H1 (cell line): ENCODE measurements at regions not wholly inside any gene's neighbourhood (a gene's known extent, or its start where the extent isn't known, plus 50 kb on each side); places are given as distances from the start of the nearest gene placed in this dataset.

Source experiments
- CTCF ChIA-PET: fragments of 300-600 bp; sonication (Branson Sonifier 250); formaldehyde crosslinking; loops from one replicate; lab custom pipeline; 2021; ENCODE audit not compliant: partially characterized antibody; lab: Charles Lee
- POLR2A ChIA-PET: fragments of 300-600 bp; sonication (Branson Sonifier 250); formaldehyde crosslinking; loops from one replicate; lab custom pipeline; 2021; ENCODE audit warnings: inconsistent platforms; ENCODE audit not compliant: partially characterized antibody; lab: Charles Lee
- DNase-seq, 2 experiments: peaks; one replicate each; pipeline versions ENCODE4 v3.0.0 to v3.0.0-alpha.2; 2010 to 2022; ENCODE audit warnings: low spot score in 2 of 2, low read depth in 1 of 2, mixed read lengths in 1 of 2
- FAIRE-seq: peaks from 2 replicates; lab custom pipeline; 2011; peaks lifted over from hg19 to GRCh38; lab: Jason Lieb, UNC
- H2AFZ ChIP-seq: 2 replicates; pipeline ENCODE4 v1.8.1; 2012; ENCODE audit warnings: low read length, inconsistent platforms
- H2AK5ac ChIP-seq: 2 replicates; pipeline ENCODE4 v1.6.1; 2013; ENCODE audit warnings: low read depth, low read length
- H2BK120ac ChIP-seq: replicated peaks from 2 replicates; pipeline ENCODE3; 2013; ENCODE audit warnings: low read depth, low read length, inconsistent platforms
- H2BK12ac ChIP-seq: 2 replicates; pipeline ENCODE4 v1.6.1; 2013; ENCODE audit warnings: low read depth, low read length
- H2BK15ac ChIP-seq: 2 replicates; pipeline ENCODE4 v1.6.1; 2013; ENCODE audit warnings: low read length
- H2BK20ac ChIP-seq: 2 replicates; pipeline ENCODE4 v1.6.1; 2013; ENCODE audit warnings: low read length
- H2BK5ac ChIP-seq: 2 replicates; pipeline ENCODE4 v1.6.1; 2013; ENCODE audit warnings: low read depth, low read length
- H3K14ac ChIP-seq: 2 replicates; pipeline ENCODE4 v1.6.1; 2013; ENCODE audit warnings: inconsistent platforms; ENCODE audit not compliant: insufficient read length
- H3K18ac ChIP-seq: 2 replicates; pipeline ENCODE4 v1.6.1; 2013; ENCODE audit warnings: low read length; ENCODE audit errors: extremely low read depth
- H3K23ac ChIP-seq: 2 replicates; pipeline ENCODE4 v1.6.1; 2013; ENCODE audit warnings: inconsistent platforms; ENCODE audit not compliant: insufficient read length
- H3K23me2 ChIP-seq: 2 replicates; pipeline ENCODE4 v1.6.1; 2013; ENCODE audit warnings: low read depth, low read length
- H3K27ac ChIP-seq: 2 replicates; pipeline ENCODE4 v1.6.1; 2011; ENCODE audit warnings: low read depth, low read length, inconsistent platforms
- H3K27me3 ChIP-seq, 4 experiments: replicated peaks in 1 of 4; 1 replicate in 1 of 4; 2 replicates in 3 of 4; pipeline versions ENCODE4 v1.6.1 to v1.8.1; 2011 to 2013; ENCODE audit warnings: low read length in 3 of 4, mild to moderate bottlenecking in 3 of 4, inconsistent platforms in 2 of 4, mixed read lengths in 2 of 4, moderate library complexity in 1 of 4; ENCODE audit not compliant: control insufficient read depth in 3 of 4, insufficient read depth in 3 of 4; ENCODE audit errors: extremely low read depth in 1 of 4
- H3K36me3 ChIP-seq, 4 experiments: 2 replicates each; pipeline versions ENCODE4 v1.6.1 to v1.8.1; 2011 to 2013; ENCODE audit warnings: mild to moderate bottlenecking in 4 of 4, low read length in 3 of 4, moderate library complexity in 2 of 4, control low read depth in 1 of 4, inconsistent platforms in 1 of 4; ENCODE audit not compliant: insufficient read depth in 4 of 4, control insufficient read depth in 2 of 4
- H3K4ac ChIP-seq: replicated peaks from 2 replicates; pipeline ENCODE3; 2013; ENCODE audit warnings: low read length, low read depth, mixed read lengths, inconsistent platforms; ENCODE audit not compliant: insufficient read length
- H3K4me1 ChIP-seq, 4 experiments: replicated peaks in 1 of 4; 1 replicate in 1 of 4; 2 replicates in 3 of 4; pipeline versions ENCODE4 v1.6.1 to v1.8.1; 2011 to 2013; ENCODE audit warnings: low read length in 3 of 4, inconsistent platforms in 2 of 4, mixed read lengths in 1 of 4; ENCODE audit not compliant: insufficient read depth in 4 of 4, control insufficient read depth in 3 of 4
- H3K4me2 ChIP-seq, 2 experiments: 2 replicates each; pipeline versions ENCODE4 v1.6.1 to v1.8.1; 2011 to 2013; ENCODE audit warnings: low read depth in 2 of 2, low read length in 2 of 2, control low read depth in 1 of 2, inconsistent platforms in 1 of 2, mild to moderate bottlenecking in 1 of 2; ENCODE audit not compliant: insufficient read depth in 1 of 2
- H3K4me3 ChIP-seq, 4 experiments: fragments of 200-600, 300-600 bp in 1 of 4; sonication (generic), shearing (Covaris generic), sonication (Bioruptor Twin) in 1 of 4; 2 replicates each; pipeline versions ENCODE4 v1.5.1 to v1.8.1; 2011 to 2016; ENCODE audit warnings: low read length in 4 of 4, low read depth in 3 of 4, control low read depth in 2 of 4, inconsistent platforms in 2 of 4, mild to moderate bottlenecking in 2 of 4, mixed read lengths in 1 of 4, moderate library complexity in 1 of 4; ENCODE audit not compliant: insufficient read depth in 2 of 4; ENCODE audit errors: extremely low read depth in 1 of 4
- H3K56ac ChIP-seq: replicated peaks from 2 replicates; pipeline ENCODE3; 2013; ENCODE audit warnings: low read depth, mild to moderate bottlenecking, mixed read lengths, low read length, inconsistent platforms; ENCODE audit not compliant: insufficient read length
- H3K79me1 ChIP-seq: 2 replicates; pipeline ENCODE4 v1.6.1; 2013; ENCODE audit warnings: low read depth, low read length, control low read depth
- H3K79me2 ChIP-seq, 2 experiments: 2 replicates each; pipeline versions ENCODE4 v1.6.1 to v1.8.1; 2012 to 2013; ENCODE audit warnings: low read length in 2 of 2, mild to moderate bottlenecking in 2 of 2, inconsistent platforms in 1 of 2; ENCODE audit not compliant: insufficient read depth in 2 of 2, control insufficient read depth in 1 of 2
- H3K9ac ChIP-seq, 4 experiments: replicated peaks in 1 of 4; 1 replicate in 1 of 4; 2 replicates in 3 of 4; pipeline versions ENCODE4 v1.6.1 to v1.8.1; 2011 to 2013; ENCODE audit warnings: low read depth in 3 of 4, low read length in 3 of 4, control low read depth in 2 of 4, mild to moderate bottlenecking in 2 of 4, moderate library complexity in 2 of 4, inconsistent platforms in 1 of 4; ENCODE audit errors: extremely low read depth in 1 of 4
- H3K9me3 ChIP-seq, 2 experiments: 2 replicates each; pipeline versions ENCODE4 v1.6.1 to v1.8.1; 2012 to 2013; ENCODE audit warnings: mild to moderate bottlenecking in 2 of 2, moderate library complexity in 2 of 2, control low read depth in 1 of 2, inconsistent platforms in 1 of 2, low read depth in 1 of 2, low read length in 1 of 2, mixed read lengths in 1 of 2; ENCODE audit not compliant: insufficient read depth in 2 of 2
- H4K20me1 ChIP-seq, 2 experiments: replicated peaks in 1 of 2; 2 replicates each; pipeline versions ENCODE3 to v1.8.1; 2011 to 2013; ENCODE audit warnings: inconsistent platforms in 2 of 2, low read length in 2 of 2, mild to moderate bottlenecking in 1 of 2; ENCODE audit not compliant: insufficient read depth in 2 of 2, control insufficient read depth in 1 of 2
- H4K5ac ChIP-seq: 2 replicates; pipeline ENCODE4 v1.6.1; 2013; ENCODE audit warnings: low read length, low read depth, mixed read lengths, inconsistent platforms; ENCODE audit not compliant: insufficient read length
- H4K8ac ChIP-seq: 2 replicates; pipeline ENCODE4 v1.8.0; 2013; ENCODE audit warnings: mild to moderate bottlenecking, moderate library complexity, low read length, inconsistent platforms; ENCODE audit not compliant: insufficient read depth; ENCODE audit errors: extremely low read depth
- H4K91ac ChIP-seq: replicated peaks from 2 replicates; pipeline ENCODE3; 2013; ENCODE audit warnings: low read length, mixed read lengths, inconsistent platforms; ENCODE audit not compliant: insufficient read length
- CTCF ChIP-seq, 3 experiments: IDR thresholded peaks; 1 replicate in 2 of 3; 2 replicates in 1 of 3; pipeline versions ENCODE4 v1.5.1 to v1.6.1; 2011; ENCODE audit warnings: low read length in 3 of 3, mild to moderate bottlenecking in 3 of 3, inconsistent platforms in 2 of 3, low read depth in 1 of 3, moderate library complexity in 1 of 3; ENCODE audit not compliant: insufficient read depth in 1 of 3; ENCODE audit errors: control extremely low read depth in 1 of 3
- EP300 ChIP-seq, 2 experiments: IDR thresholded peaks; 1 replicate in 1 of 2; 2 replicates in 1 of 2; pipeline ENCODE4 v1.6.1; 2011 to 2012; ENCODE audit warnings: low read depth in 2 of 2, low read length in 2 of 2, mild to moderate bottlenecking in 2 of 2, borderline replicate concordance in 1 of 2, inconsistent platforms in 1 of 2, moderate library complexity in 1 of 2
- GTF2F1 ChIP-seq: IDR thresholded peaks from 2 replicates; pipeline ENCODE4 v1.6.1; 2012; ENCODE audit warnings: low read depth, low read length, improper control_type of control experiment, borderline replicate concordance
- HDAC2 ChIP-seq, 2 experiments: fragments of 300-600 bp in 1 of 2; sonication (generic) in 1 of 2; IDR thresholded peaks; 2 replicates each; pipeline ENCODE4 v1.6.1; 2011 to 2012; ENCODE audit warnings: low read depth in 2 of 2, low read length in 2 of 2, mild to moderate bottlenecking in 2 of 2, moderate library complexity in 2 of 2, borderline replicate concordance in 1 of 2, inconsistent platforms in 1 of 2
- NRF1 ChIP-seq: IDR thresholded peaks from 2 replicates; pipeline ENCODE4 v1.6.1; 2011; ENCODE audit warnings: mild to moderate bottlenecking, low read depth, low read length, improper control_type of control experiment
- SIRT6 ChIP-seq: IDR thresholded peaks from one replicate; pipeline ENCODE4 v1.7.1; 2012; ENCODE audit warnings: low read length, inconsistent platforms
- SIX5 ChIP-seq: IDR thresholded peaks from 2 replicates; pipeline ENCODE4 v1.6.1; 2011; ENCODE audit warnings: mild to moderate bottlenecking, low read depth, low read length
- USF2 ChIP-seq: IDR thresholded peaks from 2 replicates; pipeline ENCODE4 v1.6.1; 2011; ENCODE audit warnings: low read length, improper control_type of control experiment
- WGBS, 2 experiments: shearing (Covaris generic) in 1 of 2; methylation state at CpG; one replicate each; pipeline versions ENCODE4 v1.1.6 to v1.1.7; 2013 to 2015; ENCODE audit warnings: low lambda C conversion rate in 2 of 2, mixed read lengths in 2 of 2, inconsistent platforms in 1 of 2, low coverage in 1 of 2, missing lambda C conversion rate in 1 of 2; ENCODE audit not compliant: insufficient replicate concordance in 2 of 2, insufficient coverage in 1 of 2, insufficient read length in 1 of 2; ENCODE audit errors: extremely low coverage in 1 of 2, missing lambda C conversion rate in 1 of 2; 5-methylcytosine and 5-hydroxymethylcytosine counted together
- TF ChIP-seq, protein P1 (sequence below): IDR thresholded peaks from 2 replicates; pipeline ENCODE4 v1.6.1; 2012; ENCODE audit warnings: inconsistent platforms

- POLR2A ChIA-PET, result interaction anchor here (0.6 kb wide), 1 partner anchor 151 kb away, joined by 3 read pairs; no protein-coding TSS in a partner anchor
- Histone ChIP-seq H3K4me1 (peaks cover 0 to 4% (median 0%) of the 10 kb centered on the region in 4 experiments; a peak in 2 of 7 replicates), H4K8ac (no peak overlapping the region), H2BK5ac (no peak overlapping the region), H2BK20ac (no peak overlapping the region), H3K27ac (no peak overlapping the region), H3K4me3 (no peak overlapping the region), H4K20me1 (no peaks in the 10 kb centered on the region), H3K9ac (no peak overlapping the region), H4K91ac (no peak overlapping the region), H3K4me2 (no peak overlapping the region), H2AK5ac (no peak overlapping the region), H3K36me3 (no peaks in the 10 kb centered on the region), H3K23ac (no peak overlapping the region), H3K18ac (no peak overlapping the region), H2BK120ac (no peak overlapping the region), H3K23me2 (no peaks in the 10 kb centered on the region), H3K56ac (no peak overlapping the region), H2BK15ac (no peak overlapping the region), H3K79me1 (no peaks in the 10 kb centered on the region), H2BK12ac (no peak overlapping the region), H3K14ac (no peak overlapping the region), H3K27me3 (no peaks in the 10 kb centered on the region), H3K79me2 (no peaks in the 10 kb centered on the region), H3K9me3 (no peaks in the 10 kb centered on the region), H4K5ac (no peak overlapping the region), H3K4ac (no peak overlapping the region), H2AFZ (no peak overlapping the region)
- no peak for FAIRE-seq
- WGBS, 2 experiments, result 67% methylated on average over 3 of the region's 3 CpGs; no CpG with 5 or more reads in 1 of the 2 experiments
- TF ChIP-seq CTCF (IDR thresholded peaks at IDR 0.05; ENCODE audit: control extremely low read depth in 1 of 3, insufficient read depth in 1 of 3, low read depth in 1 of 3, low read length in 3 of 3) (no peak), NRF1 (no peak), GTF2F1 (no peak), SIRT6 (no peak), EP300 (IDR thresholded peaks at IDR 0.05; ENCODE audit: borderline replicate concordance in 1 of 2, low read depth in 2 of 2, low read length in 2 of 2) (no peak), USF2 (no peak), SIX5 (no peak), HDAC2 (IDR thresholded peaks at IDR 0.05; ENCODE audit: borderline replicate concordance in 1 of 2, low read depth in 2 of 2, low read length in 2 of 2) (no peak)
- TF ChIP-seq, protein P1, sequence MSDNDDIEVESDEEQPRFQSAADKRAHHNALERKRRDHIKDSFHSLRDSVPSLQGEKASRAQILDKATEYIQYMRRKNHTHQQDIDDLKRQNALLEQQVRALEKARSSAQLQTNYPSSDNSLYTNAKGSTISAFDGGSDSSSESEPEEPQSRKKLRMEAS, result no peak
- DNase-seq, result no peak
- CTCF ChIA-PET, result interaction anchor here (1.4 to 2.3 kb wide), 2 partner anchors 10 to 22 kb away, joined by 3 to 7 read pairs; no protein-coding TSS in a partner anchor
These were observed 343.4 kb downstream of the BCAT1 start for GRCh38 chr12:24605466-24605865.
